ENCODE measurements at regions not wholly inside any gene's neighbourhood (a gene's known extent, or its start where the extent isn't known, plus 50 kb on each side); places are given as distances from the start of the nearest gene placed in this dataset.

- DNase-seq, result peak; percentile 96
These were observed 74.1 kb upstream of the IRF2BP2 start for GRCh38 chr1:234683861-234684632.

- DNase-seq, result no peak
These were observed 73.3 kb upstream of the IRF2BP2 start for GRCh38 chr1:234683127-234683860.

- DNase-seq, result no peak
These were observed 72.0 kb upstream of the IRF2BP2 start for GRCh38 chr1:234681990-234682389.

GRCh38 chr1:234681065-234681464, 71.1 kb upstream of the IRF2BP2 start:
- DNase-seq, result no peak

GRCh38 chr1:234680331-234680904, 70.4 kb upstream of the IRF2BP2 start:
- DNase-seq, result no peak

GRCh38 chr1:234676103-234676594, 66.2 kb upstream of the IRF2BP2 start:
- peak; percentile 41 to 51 for DNase-seq

GRCh38 chr1:234675572-234675971, 65.6 kb upstream of the IRF2BP2 start:
- no peak for DNase-seq

- no peak for DNase-seq
These were observed 65.0 kb upstream of the IRF2BP2 start for GRCh38 chr1:234675006-234675405.

- DNase-seq, result no peak
These were observed 64.3 kb upstream of the IRF2BP2 start for GRCh38 chr1:234674218-234674815.

- DNase-seq, result no peak
These were observed 62.6 kb upstream of the IRF2BP2 start for GRCh38 chr1:234672349-234673135.

- DNase-seq, result no peak
These were observed 61.1 kb upstream of the IRF2BP2 start for GRCh38 chr1:234670967-234671626.

GRCh38 chr1:234669499-234669898, 59.5 kb upstream of the IRF2BP2 start:
- DNase-seq, result no peak

GRCh38 chr1:234668577-234668955, 58.6 kb upstream of the IRF2BP2 start:
- no peak for DNase-seq

GRCh38 chr1:234667600-234668576, 57.9 kb upstream of the IRF2BP2 start:
- DNase-seq, result no peak

GRCh38 chr1:234666761-234667160, 56.8 kb upstream of the IRF2BP2 start:
- DNase-seq, result no peak

- no peak for DNase-seq
These were observed 56.1 kb upstream of the IRF2BP2 start for GRCh38 chr1:234665975-234666605.

GRCh38 chr1:234662148-234662547, 52.2 kb upstream of the IRF2BP2 start:
- DNase-seq, result no peak

GRCh38 chr1:234661317-234661928, 51.4 kb upstream of the IRF2BP2 start:
- DNase-seq, result no peak

GRCh38 chr1:234660536-234661316, 50.7 kb upstream of the IRF2BP2 start:
- no peak for DNase-seq

All from AML-193 (cell line).